WTC11 (cell line): ENCODE measurements at regions not wholly inside any gene's neighbourhood (a gene's known extent, or its start where the extent isn't known, plus 50 kb on each side); places are given as distances from the start of the nearest gene placed in this dataset.

Experiments used
- ATAC-seq: fragments of 200-7000 bp; cut with Tn5 transposase; 2 replicates; pipeline ENCODE4 v1.10.0; 2021; ENCODE audit warnings: mild to moderate bottlenecking, moderate library complexity
- CTCF ChIA-PET: fragments of 300-600 bp; sonication (Branson Sonifier 250); formaldehyde crosslinking; loops from one replicate; lab custom pipeline; 2021; ENCODE audit warnings: antibody characterized with exemption; lab: Charles Lee
- POLR2A ChIA-PET: fragments of 350-600 bp; sonication (Branson Sonifier 250); formaldehyde crosslinking; loops from one replicate; lab custom pipeline; 2021; ENCODE audit warnings: antibody characterized with exemption; lab: Charles Lee
- DNase-seq: peaks from one replicate; pipeline ENCODE4 v3.0.0; 2021; ENCODE audit warnings: low spot score
- H3K27ac Mint-ChIP-seq: 2 replicates; pipeline ENCODE4 v1.8.0; 2021; ENCODE audit warnings: mixed read lengths
- H3K27me3 Mint-ChIP-seq: 2 replicates; pipeline ENCODE4 v1.8.0; 2021; ENCODE audit warnings: low read depth, mild to moderate bottlenecking, moderate library complexity, mixed read lengths
- H3K36me3 Mint-ChIP-seq: 2 replicates; pipeline ENCODE4 v1.8.0; 2021; ENCODE audit warnings: mixed read lengths
- H3K4me1 Mint-ChIP-seq: 2 replicates; pipeline ENCODE4 v1.8.0; 2022; ENCODE audit warnings: mixed read lengths
- H3K4me3 Mint-ChIP-seq: 2 replicates; pipeline ENCODE4 v1.8.0; 2021; ENCODE audit warnings: mild to moderate bottlenecking, moderate library complexity, mixed read lengths
- H3K9me3 Mint-ChIP-seq: 2 replicates; pipeline ENCODE4 v1.8.0; 2021; ENCODE audit warnings: mixed read lengths
- E2F1 ChIP-seq: sonication (generic); formaldehyde crosslinking; IDR thresholded peaks from 2 replicates; pipeline ENCODE4 v1.8.0; 2022; ENCODE audit warnings: mild to moderate bottlenecking, missing genetic modification reagents
- E2F4 ChIP-seq: sonication (generic); formaldehyde crosslinking; IDR thresholded peaks from 2 replicates; pipeline ENCODE4 v1.8.1; 2022; ENCODE audit warnings: low read depth, mild to moderate bottlenecking, moderate library complexity, missing genetic modification reagents, borderline replicate concordance
- ERG ChIP-seq: fragments of 250-450 bp; sonication (Bioruptor Pico); IDR thresholded peaks from 2 replicates; pipeline ENCODE4 v1.8.0; 2021; ENCODE audit warnings: mild to moderate bottlenecking
- FOXJ3 ChIP-seq: sonication (generic); formaldehyde crosslinking; IDR thresholded peaks from 2 replicates; pipeline ENCODE4 v1.9.0; 2021; ENCODE audit warnings: missing genetic modification reagents, mild to moderate bottlenecking, borderline replicate concordance
- GABPB1 ChIP-seq: sonication (generic); formaldehyde crosslinking; IDR thresholded peaks from 2 replicates; pipeline ENCODE4 v1.8.1; 2023; ENCODE audit warnings: mild to moderate bottlenecking, missing genetic modification reagents
- GRHL2 ChIP-seq: fragments of 250-450 bp; sonication (Bioruptor Pico); IDR thresholded peaks from 2 replicates; pipeline ENCODE4 v1.8.0; 2022; ENCODE audit warnings: mild to moderate bottlenecking, moderate library complexity; ENCODE audit not compliant: insufficient replicate concordance, severe bottlenecking
- IRF2 ChIP-seq: sonication (generic); formaldehyde crosslinking; IDR thresholded peaks from 2 replicates; pipeline ENCODE4 v1.8.0; 2022; ENCODE audit warnings: low read depth, missing genetic modification reagents, borderline replicate concordance
- JAZF1 ChIP-seq: fragments of 250-450 bp; sonication (Bioruptor Pico); IDR thresholded peaks from 2 replicates; pipeline ENCODE4 v1.9.0; 2021; ENCODE audit warnings: moderate library complexity, mild to moderate bottlenecking, inconsistent platforms
- JUN ChIP-seq: sonication (generic); formaldehyde crosslinking; IDR thresholded peaks from 2 replicates; pipeline ENCODE4 v1.8.0; 2023; ENCODE audit warnings: mild to moderate bottlenecking, missing genetic modification reagents
- PRRX2 ChIP-seq: fragments of 250-450 bp; sonication (Bioruptor Pico); IDR thresholded peaks from 2 replicates; pipeline ENCODE4 v1.8.0; 2021; ENCODE audit warnings: mild to moderate bottlenecking
- SMAD4 ChIP-seq: sonication (generic); formaldehyde crosslinking; IDR thresholded peaks from 2 replicates; pipeline ENCODE4 v1.8.0; 2022; ENCODE audit warnings: mild to moderate bottlenecking, missing genetic modification reagents
- SOX15 ChIP-seq: fragments of 250-450 bp; sonication (Bioruptor Pico); IDR thresholded peaks from 2 replicates; pipeline ENCODE4 v1.9.0; 2021; ENCODE audit warnings: mild to moderate bottlenecking
- SP1 ChIP-seq: sonication (generic); formaldehyde crosslinking; conservative IDR thresholded peaks from 2 replicates; pipeline ENCODE4 v1.8.1; 2022; ENCODE audit warnings: missing genetic modification reagents
- TP53 ChIP-seq: sonication (generic); formaldehyde crosslinking; IDR thresholded peaks from 2 replicates; pipeline ENCODE4 v1.8.1; 2023; ENCODE audit warnings: mild to moderate bottlenecking, missing genetic modification reagents
- USF2 ChIP-seq: sonication (generic); formaldehyde crosslinking; IDR thresholded peaks from 2 replicates; pipeline ENCODE4 v1.8.1; 2023; ENCODE audit warnings: mild to moderate bottlenecking, missing genetic modification reagents, moderate library complexity
- ZBTB21 ChIP-seq: sonication (generic); formaldehyde crosslinking; IDR thresholded peaks from 2 replicates; pipeline ENCODE4 v1.8.1; 2023; ENCODE audit warnings: mild to moderate bottlenecking, missing genetic modification reagents, borderline replicate concordance
- ZNF138 ChIP-seq: sonication (generic); formaldehyde crosslinking; conservative IDR thresholded peaks from 2 replicates; pipeline ENCODE4 v1.8.1; 2022; ENCODE audit warnings: mild to moderate bottlenecking, moderate library complexity, missing genetic modification reagents
- TF ChIP-seq, protein P1 (sequence below): sonication (generic); formaldehyde crosslinking; IDR thresholded peaks from 2 replicates; pipeline ENCODE4 v1.8.0; 2022; ENCODE audit warnings: missing genetic modification reagents
- TF ChIP-seq, protein P2 (sequence below): sonication (generic); formaldehyde crosslinking; IDR thresholded peaks from 2 replicates; pipeline ENCODE4 v1.8.1; 2022; ENCODE audit warnings: mild to moderate bottlenecking, missing genetic modification reagents, moderate library complexity, borderline replicate concordance
- TF ChIP-seq, protein P3 (sequence below): fragments of 250-450 bp; sonication (Bioruptor Pico); IDR thresholded peaks from 2 replicates; pipeline ENCODE4 v2.1.2; 2022; ENCODE audit warnings: mild to moderate bottlenecking, moderate library complexity

DNA sequence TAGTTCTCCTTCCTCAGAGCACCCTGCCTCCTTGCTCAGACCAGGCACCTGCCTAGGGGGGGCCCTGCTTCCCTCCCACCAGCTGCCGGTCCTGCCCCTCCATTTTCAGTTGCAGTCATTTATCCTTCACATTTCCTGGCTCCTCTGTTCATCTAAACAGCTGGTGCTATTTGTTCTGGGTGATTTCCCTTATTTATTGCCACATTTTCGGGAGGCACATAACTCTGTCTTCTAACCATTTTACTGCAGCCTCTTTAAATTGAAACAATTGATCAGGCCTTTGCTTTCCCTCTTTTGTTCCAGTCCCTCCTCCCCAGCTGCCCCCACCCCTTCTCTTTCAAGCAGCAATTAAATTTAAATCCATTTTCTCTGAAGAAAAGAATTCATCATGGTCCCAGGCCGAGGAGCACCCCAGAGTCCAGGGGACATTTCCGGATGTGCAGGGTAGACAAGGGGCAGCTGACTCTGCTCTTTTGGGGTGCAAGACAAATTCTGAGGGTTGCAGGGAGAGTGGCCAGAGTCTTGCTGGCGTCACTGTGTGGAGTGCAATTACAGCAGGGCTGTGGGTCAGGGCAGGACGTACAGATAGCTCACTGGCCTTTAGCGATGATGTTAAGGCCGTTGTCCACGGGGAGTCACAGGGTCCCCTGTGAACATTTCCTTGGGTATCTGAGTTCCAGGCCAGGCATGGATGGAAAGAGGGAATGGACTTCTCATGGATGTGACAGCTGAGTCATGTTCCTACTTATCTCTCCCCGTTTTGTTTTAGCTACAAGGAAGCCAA, 476.4 kb downstream of the TBC1D22A start (continued):
- no peak for TF ChIP-seq GRHL2 (CRISPR knock-in tag)
- TF ChIP-seq TP53 (CRISPR knock-in tag): no peak
- TF ChIP-seq ZBTB21 (CRISPR knock-in tag): no peak
- no peak for TF ChIP-seq SMAD4

GRCh38 chr22:47237890-47238480, 475.5 kb downstream of the TBC1D22A start:
- no peak overlapping the region for H3K4me3 Mint-ChIP-seq
- TF ChIP-seq E2F4: no peak
- no peak for TF ChIP-seq JUN (CRISPR knock-in tag)
- TF ChIP-seq SOX15 (CRISPR knock-in tag): no peak
- no peak for TF ChIP-seq FOXJ3 (CRISPR knock-in tag)
- no peak for TF ChIP-seq GRHL2 (CRISPR knock-in tag)
- TF ChIP-seq, protein P1, sequence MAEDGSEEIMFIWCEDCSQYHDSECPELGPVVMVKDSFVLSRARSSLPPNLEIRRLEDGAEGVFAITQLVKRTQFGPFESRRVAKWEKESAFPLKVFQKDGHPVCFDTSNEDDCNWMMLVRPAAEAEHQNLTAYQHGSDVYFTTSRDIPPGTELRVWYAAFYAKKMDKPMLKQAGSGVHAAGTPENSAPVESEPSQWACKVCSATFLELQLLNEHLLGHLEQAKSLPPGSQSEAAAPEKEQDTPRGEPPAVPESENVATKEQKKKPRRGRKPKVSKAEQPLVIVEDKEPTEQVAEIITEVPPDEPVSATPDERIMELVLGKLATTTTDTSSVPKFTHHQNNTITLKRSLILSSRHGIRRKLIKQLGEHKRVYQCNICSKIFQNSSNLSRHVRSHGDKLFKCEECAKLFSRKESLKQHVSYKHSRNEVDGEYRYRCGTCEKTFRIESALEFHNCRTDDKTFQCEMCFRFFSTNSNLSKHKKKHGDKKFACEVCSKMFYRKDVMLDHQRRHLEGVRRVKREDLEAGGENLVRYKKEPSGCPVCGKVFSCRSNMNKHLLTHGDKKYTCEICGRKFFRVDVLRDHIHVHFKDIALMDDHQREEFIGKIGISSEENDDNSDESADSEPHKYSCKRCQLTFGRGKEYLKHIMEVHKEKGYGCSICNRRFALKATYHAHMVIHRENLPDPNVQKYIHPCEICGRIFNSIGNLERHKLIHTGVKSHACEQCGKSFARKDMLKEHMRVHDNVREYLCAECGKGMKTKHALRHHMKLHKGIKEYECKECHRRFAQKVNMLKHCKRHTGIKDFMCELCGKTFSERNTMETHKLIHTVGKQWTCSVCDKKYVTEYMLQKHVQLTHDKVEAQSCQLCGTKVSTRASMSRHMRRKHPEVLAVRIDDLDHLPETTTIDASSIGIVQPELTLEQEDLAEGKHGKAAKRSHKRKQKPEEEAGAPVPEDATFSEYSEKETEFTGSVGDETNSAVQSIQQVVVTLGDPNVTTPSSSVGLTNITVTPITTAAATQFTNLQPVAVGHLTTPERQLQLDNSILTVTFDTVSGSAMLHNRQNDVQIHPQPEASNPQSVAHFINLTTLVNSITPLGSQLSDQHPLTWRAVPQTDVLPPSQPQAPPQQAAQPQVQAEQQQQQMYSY (CRISPR knock-in tag): no peak
- no peak for TF ChIP-seq ERG (CRISPR knock-in tag)
- TF ChIP-seq ZNF138 (CRISPR knock-in tag): no peak
- no peak for TF ChIP-seq GABPB1
- TF ChIP-seq E2F1 (CRISPR knock-in tag): no peak
- TF ChIP-seq, protein P2, sequence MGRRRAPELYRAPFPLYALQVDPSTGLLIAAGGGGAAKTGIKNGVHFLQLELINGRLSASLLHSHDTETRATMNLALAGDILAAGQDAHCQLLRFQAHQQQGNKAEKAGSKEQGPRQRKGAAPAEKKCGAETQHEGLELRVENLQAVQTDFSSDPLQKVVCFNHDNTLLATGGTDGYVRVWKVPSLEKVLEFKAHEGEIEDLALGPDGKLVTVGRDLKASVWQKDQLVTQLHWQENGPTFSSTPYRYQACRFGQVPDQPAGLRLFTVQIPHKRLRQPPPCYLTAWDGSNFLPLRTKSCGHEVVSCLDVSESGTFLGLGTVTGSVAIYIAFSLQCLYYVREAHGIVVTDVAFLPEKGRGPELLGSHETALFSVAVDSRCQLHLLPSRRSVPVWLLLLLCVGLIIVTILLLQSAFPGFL (CRISPR knock-in tag): no peak
- TF ChIP-seq, protein P3, sequence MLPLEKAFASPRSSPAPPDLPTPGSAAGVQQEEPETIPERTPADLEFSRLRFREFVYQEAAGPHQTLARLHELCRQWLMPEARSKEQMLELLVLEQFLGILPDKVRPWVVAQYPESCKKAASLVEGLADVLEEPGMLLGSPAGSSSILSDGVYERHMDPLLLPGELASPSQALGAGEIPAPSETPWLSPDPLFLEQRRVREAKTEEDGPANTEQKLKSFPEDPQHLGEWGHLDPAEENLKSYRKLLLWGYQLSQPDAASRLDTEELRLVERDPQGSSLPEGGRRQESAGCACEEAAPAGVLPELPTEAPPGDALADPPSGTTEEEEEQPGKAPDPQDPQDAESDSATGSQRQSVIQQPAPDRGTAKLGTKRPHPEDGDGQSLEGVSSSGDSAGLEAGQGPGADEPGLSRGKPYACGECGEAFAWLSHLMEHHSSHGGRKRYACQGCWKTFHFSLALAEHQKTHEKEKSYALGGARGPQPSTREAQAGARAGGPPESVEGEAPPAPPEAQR (CRISPR knock-in tag): no peak
- TF ChIP-seq IRF2 (CRISPR knock-in tag): no peak
- TF ChIP-seq TP53 (CRISPR knock-in tag): no peak
- TF ChIP-seq SMAD4: no peak
- no peak for TF ChIP-seq PRRX2 (CRISPR knock-in tag)
- no peak for TF ChIP-seq USF2 (CRISPR knock-in tag)
- TF ChIP-seq JAZF1: no peak
- no peak for TF ChIP-seq SP1 (CRISPR knock-in tag)
- TF ChIP-seq, all 79 proteins: peak for 0
- ATAC-seq: no peak
- CTCF ChIA-PET: no interaction called here
- no peaks in the 10 kb centered on the region for H3K4me1 Mint-ChIP-seq
- no peak overlapping the region for H3K27ac Mint-ChIP-seq
- peaks cover 24% of the 10 kb centered on the region for H3K9me3 Mint-ChIP-seq
- DNase-seq: no peak
- POLR2A ChIA-PET: no interaction called here
- peaks cover 10% of the 10 kb centered on the region for H3K27me3 Mint-ChIP-seq
- peaks cover 22% of the 10 kb centered on the region for H3K36me3 Mint-ChIP-seq
